ENCODE measurements at regions not wholly inside any gene's neighbourhood (a gene's known extent, or its start where the extent isn't known, plus 50 kb on each side); places are given as distances from the start of the nearest gene placed in this dataset.

- no peak for DNase-seq
Observed at GRCh38 chr2:9681427-9681817, 50.6 kb upstream of the YWHAQ start.

DNA sequence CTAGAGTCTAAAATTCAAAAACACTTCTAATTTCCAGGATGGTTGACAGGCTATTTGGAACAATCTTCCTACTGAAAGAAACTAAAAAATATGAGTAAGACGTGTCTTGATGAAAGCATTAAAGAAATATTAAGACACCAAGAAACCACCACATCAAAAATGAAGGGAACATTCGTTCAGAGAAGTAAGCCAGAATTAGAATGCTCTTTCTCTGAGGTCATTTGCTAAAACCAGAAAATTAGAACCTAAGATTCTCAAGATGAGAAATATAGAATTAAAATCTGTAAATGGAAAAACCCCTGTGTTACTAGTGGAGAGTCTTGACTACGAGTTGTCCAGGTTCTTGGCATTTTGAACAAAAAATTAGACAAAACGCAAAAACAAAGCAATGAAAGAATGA lies 54.8 kb upstream of the YWHAQ start:
- DNase-seq, result no peak

- DNase-seq, result no peak
Observed at GRCh38 chr2:9686061-9686460, 55.3 kb upstream of the YWHAQ start.

DNA sequence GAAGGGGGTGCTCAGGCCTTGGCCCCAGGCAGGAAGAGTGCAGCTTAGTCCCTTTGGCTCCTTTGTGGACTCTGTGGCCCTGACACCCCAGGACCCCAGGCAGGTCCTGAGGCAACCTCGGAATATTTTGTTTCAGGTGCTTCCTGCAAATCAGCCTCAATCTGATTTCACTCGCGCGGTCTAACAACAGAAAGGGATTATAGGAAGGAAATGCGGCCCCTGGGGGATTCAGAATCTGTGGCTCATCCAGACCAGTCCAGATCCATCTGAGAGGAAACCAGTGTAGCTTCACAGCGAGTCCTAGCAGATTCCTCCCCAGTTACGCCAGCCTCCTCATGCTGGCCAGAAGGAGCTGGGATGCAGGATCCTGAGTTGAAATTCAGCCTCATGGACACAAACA lies 59.5 kb upstream of the YWHAQ start:
- DNase-seq, result no peak

GRCh38 chr2:9690716-9691498 lies 60.1 kb upstream of the YWHAQ start:
- no peak for DNase-seq

- no peak for DNase-seq
Observed at GRCh38 chr2:9692456-9693195, 61.8 kb upstream of the YWHAQ start.

DNA sequence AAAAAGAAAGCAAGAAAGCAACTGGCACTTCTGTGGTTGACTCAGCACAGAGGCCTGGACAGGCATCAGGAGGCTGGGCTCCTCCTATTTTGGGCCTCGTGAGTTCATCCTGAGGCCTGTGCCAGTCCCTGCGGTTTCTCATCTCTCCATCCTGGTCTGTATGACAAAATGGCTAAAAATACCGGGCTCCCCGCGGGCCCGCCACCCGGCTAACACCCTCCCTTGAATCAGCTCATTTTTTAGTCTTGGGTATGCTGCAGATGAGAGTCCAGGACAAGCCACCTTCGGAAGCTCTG lies 62.3 kb upstream of the YWHAQ start:
- no peak for DNase-seq

- no peak for DNase-seq
Observed at GRCh38 chr2:9693646-9694045, 62.8 kb upstream of the YWHAQ start.

- DNase-seq, result no peak
Observed at GRCh38 chr2:9694661-9695234, 64.0 kb upstream of the YWHAQ start.

- no peak for DNase-seq
Observed at GRCh38 chr2:9695941-9696340, 65.1 kb upstream of the YWHAQ start.

GRCh38 chr2:9696731-9697130 lies 65.9 kb upstream of the YWHAQ start:
- DNase-seq, result no peak

DNA sequence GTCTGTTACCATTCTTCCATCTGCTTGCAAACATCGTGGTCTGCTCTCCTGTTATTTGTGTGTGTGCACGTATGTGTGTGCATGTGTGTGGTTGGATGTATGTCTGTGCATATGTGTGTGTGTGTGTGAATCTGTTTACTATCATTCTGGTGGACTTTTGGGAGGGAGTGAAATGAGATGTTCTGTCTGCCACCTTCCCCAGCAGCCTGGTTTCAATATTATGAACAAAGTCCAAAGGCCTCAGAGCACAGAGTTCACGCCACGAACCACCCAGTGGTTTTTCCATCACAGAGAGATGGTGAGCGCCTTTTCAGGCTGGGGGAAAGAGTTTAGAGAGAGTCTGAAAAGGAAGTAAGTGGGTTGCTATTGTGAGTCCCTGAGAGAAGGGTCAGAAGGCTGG lies 67.1 kb upstream of the YWHAQ start:
- no peak for DNase-seq

- DNase-seq, result no peak
Observed at GRCh38 chr2:9699139-9700108, 68.6 kb upstream of the YWHAQ start.

DNA sequence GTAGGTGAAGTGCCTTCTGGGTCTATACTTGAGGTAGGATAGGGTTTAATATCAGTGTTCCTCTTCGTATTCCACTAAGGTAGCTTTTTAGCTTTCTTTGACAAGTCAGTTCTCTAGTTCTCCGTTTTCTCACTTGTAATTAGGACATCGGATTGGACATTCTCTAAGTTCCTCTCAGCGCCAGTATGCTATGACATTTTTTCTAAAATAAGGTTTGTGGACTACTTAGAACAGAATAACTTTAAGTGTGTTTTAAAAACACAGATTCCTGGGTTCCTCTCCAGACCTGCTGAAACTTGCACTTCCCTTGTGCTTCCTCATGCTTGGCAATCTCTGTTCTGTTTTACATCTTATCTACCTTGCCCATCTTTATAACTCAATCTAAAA lies 69.3 kb upstream of the YWHAQ start:
- no peak for DNase-seq

DNA sequence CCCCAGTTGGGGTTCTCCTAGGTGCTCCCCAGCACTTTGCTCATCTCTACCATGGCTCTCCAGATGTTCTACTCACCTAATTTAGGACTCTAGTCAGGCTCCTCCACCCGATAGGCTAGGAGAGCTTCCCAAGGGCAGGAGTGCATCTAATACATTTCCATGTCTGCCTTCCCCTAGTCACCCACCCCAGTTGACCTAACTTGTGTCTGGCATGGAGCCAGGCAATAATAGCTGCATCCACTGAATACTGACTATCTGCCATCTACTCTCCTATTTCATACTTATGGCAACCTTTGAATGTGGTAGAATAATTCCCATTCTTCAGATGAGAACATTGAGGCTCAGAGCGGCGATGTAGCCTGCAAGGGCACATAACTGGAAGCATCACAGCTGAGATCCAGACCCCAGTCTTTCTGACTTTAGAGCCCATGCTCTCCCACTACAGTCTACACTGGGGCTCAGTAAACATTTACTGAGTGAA lies 71.8 kb upstream of the YWHAQ start:
- no peak for DNase-seq

DNA sequence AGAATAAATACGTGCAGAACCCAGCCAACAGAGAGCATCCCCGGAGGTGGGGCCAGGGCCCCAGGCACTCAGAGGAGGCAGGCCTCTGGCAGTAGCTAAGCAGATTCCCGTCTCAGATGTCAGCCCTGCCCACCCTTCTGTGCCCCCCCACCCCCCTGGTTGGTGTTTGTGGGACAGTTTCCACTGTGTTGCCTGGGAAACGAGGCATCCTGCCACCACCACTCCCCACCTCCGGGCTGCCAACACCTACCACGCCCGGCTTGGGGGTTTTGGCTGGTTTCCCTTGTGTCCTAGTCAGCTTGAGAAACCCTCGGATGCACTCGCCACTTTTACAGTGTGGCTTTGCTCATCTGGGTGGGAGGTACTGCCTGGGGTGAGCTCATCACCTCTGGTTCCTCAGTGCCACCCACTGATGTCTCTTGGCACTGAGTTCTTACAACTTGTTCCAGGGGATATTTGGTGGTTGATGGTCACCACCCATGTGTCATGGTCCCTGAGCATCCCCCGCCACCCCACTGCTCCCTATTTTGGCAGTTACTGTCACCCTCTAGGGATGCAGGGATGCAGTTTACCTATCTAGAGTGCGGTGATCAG lies 72.4 kb upstream of the YWHAQ start:
- DNase-seq, result no peak

DNA sequence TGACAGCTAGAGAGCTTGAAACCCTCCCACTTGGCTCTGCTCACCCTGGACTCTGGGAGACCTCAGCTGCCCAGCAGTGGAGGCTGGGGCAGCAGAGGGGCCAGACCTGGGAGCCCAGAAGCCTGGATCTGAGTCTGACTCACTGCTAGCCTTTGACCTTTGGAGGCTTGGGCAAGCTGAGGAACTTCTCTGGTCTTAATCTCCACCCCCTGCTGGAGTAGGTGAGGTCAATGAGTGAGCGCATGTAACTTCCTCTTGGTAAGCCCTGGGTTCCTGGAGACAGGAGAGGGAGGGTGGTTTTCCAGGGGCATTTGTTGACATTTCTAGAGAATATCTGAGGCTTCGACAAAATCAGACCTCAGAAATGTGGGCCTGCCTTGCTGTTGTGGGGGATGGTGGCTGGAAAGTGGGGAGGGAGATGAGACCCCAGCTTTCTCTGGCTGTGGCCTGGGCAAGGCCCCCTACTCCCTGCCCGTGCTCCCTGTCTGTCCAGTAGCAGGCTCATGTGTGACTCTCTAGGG lies 73.0 kb upstream of the YWHAQ start:
- no peak for DNase-seq

DNA sequence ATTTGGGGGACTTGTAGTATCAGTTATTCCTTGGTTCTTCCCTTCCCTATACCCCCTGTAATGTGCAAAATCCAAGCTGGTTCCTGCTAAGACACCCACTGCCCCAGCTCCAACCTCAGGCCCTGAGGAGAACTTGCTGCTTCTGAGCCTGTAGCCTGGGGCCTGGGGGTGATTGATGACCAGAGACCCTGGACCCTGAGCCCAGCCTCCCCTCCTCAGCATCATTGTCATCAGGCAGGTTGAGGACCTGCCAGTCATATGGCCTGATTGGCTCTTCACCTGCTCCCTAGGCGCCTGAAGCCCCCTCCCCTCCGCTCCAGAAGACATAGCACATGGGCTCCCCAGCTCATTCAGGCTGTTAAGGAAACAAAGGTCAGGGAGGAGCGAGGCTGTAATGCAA lies 73.8 kb upstream of the YWHAQ start:
- DNase-seq, result no peak

DNA sequence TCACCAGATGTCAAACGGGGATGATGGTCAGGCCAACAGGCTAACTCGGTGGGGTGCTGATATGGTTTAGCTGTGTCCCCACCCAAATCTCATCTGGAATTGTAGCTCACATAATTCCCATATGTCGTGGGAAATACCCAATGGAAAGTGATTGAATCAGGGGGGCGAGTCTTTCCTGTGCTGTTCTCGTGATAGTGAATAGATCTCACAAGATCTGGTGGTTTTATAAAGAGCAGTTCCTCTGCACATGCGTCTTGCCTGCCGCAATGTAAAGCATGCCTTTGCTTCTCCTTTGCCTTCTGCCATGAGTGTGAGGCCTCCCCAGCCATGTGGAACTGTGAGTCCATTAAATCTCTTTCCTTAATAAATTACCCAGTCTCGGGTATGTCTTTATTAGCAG lies 74.4 kb upstream of the YWHAQ start:
- DNase-seq, result no peak

- no peak for DNase-seq
Observed at GRCh38 chr2:9707008-9707407, 76.2 kb upstream of the YWHAQ start.

- no peak for DNase-seq
Observed at GRCh38 chr2:9707611-9708160, 76.9 kb upstream of the YWHAQ start.
